ENCODE measurements at regions not wholly inside any gene's neighbourhood (a gene's known extent, or its start where the extent isn't known, plus 50 kb on each side); places are given as distances from the start of the nearest gene placed in this dataset.

- TF ChIP-seq CTCF (IDR thresholded peaks at IDR 0.05; ENCODE audit: extremely low read depth, insufficient read depth, missing control alignments), result no peak
- no peak for DNase-seq (ENCODE audit: low spot score)
- in situ Hi-C loops (cut with MboI; ENCODE audit: low pct_unique_long_range_greater_than_20kb, low sequenced_read_pairs, unreplicated experiment), result no loop called here
Measured at GRCh38 chr18:78639006-78639950, 340.3 kb upstream of the SALL3 start.

- TF ChIP-seq CTCF (IDR thresholded peaks at IDR 0.05; ENCODE audit: extremely low read depth, insufficient read depth, missing control alignments), result no peak
- DNase-seq (ENCODE audit: low spot score), result no peak
- in situ Hi-C loops (cut with MboI; ENCODE audit: low pct_unique_long_range_greater_than_20kb, low sequenced_read_pairs, unreplicated experiment), result no loop called here
Measured at GRCh38 chr18:78640246-78640995, 339.2 kb upstream of the SALL3 start.

- no peak for TF ChIP-seq CTCF (IDR thresholded peaks at IDR 0.05; ENCODE audit: extremely low read depth, insufficient read depth, missing control alignments)
- in situ Hi-C loops (cut with MboI; ENCODE audit: low pct_unique_long_range_greater_than_20kb, low sequenced_read_pairs, unreplicated experiment), result no loop called here
- no peak for DNase-seq (ENCODE audit: low spot score)
Measured at GRCh38 chr18:78641689-78642231, 337.9 kb upstream of the SALL3 start.

GRCh38 chr18:78642296-78642951 lies 337.2 kb upstream of the SALL3 start:
- no peak for DNase-seq (ENCODE audit: low spot score)
- in situ Hi-C loops (cut with MboI; ENCODE audit: low pct_unique_long_range_greater_than_20kb, low sequenced_read_pairs, unreplicated experiment), result no loop called here
- no peak for TF ChIP-seq CTCF (IDR thresholded peaks at IDR 0.05; ENCODE audit: extremely low read depth, insufficient read depth, missing control alignments)

GRCh38 chr18:78643004-78643403 lies 336.6 kb upstream of the SALL3 start:
- DNase-seq (ENCODE audit: low spot score), result no peak
- in situ Hi-C loops (cut with MboI; ENCODE audit: low pct_unique_long_range_greater_than_20kb, low sequenced_read_pairs, unreplicated experiment), result no loop called here
- no peak for TF ChIP-seq CTCF (IDR thresholded peaks at IDR 0.05; ENCODE audit: extremely low read depth, insufficient read depth, missing control alignments)

GRCh38 chr18:78643981-78644380 lies 335.6 kb upstream of the SALL3 start:
- TF ChIP-seq CTCF (IDR thresholded peaks at IDR 0.05; ENCODE audit: extremely low read depth, insufficient read depth, missing control alignments), result no peak
- no peak for DNase-seq (ENCODE audit: low spot score)
- in situ Hi-C loops (cut with MboI; ENCODE audit: low pct_unique_long_range_greater_than_20kb, low sequenced_read_pairs, unreplicated experiment), result no loop called here
